ENCODE measurements at regions not wholly inside any gene's neighbourhood (a gene's known extent, or its start where the extent isn't known, plus 50 kb on each side); places are given as distances from the start of the nearest gene placed in this dataset.
"Not testable (repeated sequence)": the region's sequence is repeated elsewhere in the genome, so short reads cannot be mapped to it uniquely, and the experiment has no call there.

DNA sequence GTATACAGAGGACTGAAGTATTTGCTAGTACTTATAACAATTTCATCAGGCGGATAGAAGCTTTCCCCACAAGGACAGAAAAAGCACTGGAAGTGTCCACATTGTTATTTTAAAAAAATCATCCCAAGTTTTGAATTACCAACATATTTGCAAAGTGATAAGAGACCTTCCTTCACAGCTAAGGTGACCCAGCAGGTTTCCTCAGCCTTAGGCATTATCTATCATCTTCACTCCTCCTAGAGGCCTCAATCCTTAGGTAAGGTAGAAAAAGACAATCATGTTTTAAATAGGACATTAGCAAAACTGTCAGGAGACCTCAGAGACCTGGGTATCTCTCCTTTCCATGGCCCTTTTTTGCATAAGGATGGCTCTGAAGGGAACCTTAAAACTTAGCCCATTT lies 72.5 kb upstream of the CHD6 start:
- TF ChIP-seq, protein P1, sequence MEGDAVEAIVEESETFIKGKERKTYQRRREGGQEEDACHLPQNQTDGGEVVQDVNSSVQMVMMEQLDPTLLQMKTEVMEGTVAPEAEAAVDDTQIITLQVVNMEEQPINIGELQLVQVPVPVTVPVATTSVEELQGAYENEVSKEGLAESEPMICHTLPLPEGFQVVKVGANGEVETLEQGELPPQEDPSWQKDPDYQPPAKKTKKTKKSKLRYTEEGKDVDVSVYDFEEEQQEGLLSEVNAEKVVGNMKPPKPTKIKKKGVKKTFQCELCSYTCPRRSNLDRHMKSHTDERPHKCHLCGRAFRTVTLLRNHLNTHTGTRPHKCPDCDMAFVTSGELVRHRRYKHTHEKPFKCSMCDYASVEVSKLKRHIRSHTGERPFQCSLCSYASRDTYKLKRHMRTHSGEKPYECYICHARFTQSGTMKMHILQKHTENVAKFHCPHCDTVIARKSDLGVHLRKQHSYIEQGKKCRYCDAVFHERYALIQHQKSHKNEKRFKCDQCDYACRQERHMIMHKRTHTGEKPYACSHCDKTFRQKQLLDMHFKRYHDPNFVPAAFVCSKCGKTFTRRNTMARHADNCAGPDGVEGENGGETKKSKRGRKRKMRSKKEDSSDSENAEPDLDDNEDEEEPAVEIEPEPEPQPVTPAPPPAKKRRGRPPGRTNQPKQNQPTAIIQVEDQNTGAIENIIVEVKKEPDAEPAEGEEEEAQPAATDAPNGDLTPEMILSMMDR (IDR thresholded peaks at IDR 0.05) = no peak
- TF ChIP-seq ZFX (IDR thresholded peaks at IDR 0.05; ENCODE audit: borderline replicate concordance) = no peak
- no peak overlapping the region for H3K27ac ChIP-seq

GRCh38 chr20:41686961-41687360 lies 68.8 kb upstream of the CHD6 start:
- H3K27ac ChIP-seq = no peak overlapping the region
- TF ChIP-seq ZFX (IDR thresholded peaks at IDR 0.05; ENCODE audit: borderline replicate concordance) = no peak
- TF ChIP-seq, protein P1 (IDR thresholded peaks at IDR 0.05) = no peak

GRCh38 chr20:41685145-41685544 lies 67.0 kb upstream of the CHD6 start:
- H3K27ac ChIP-seq = not testable (repeated sequence)

GRCh38 chr20:41678799-41679198 lies 60.6 kb upstream of the CHD6 start:
- TF ChIP-seq, protein P1 (IDR thresholded peaks at IDR 0.05) = no peak
- TF ChIP-seq ZFX (IDR thresholded peaks at IDR 0.05; ENCODE audit: borderline replicate concordance) = no peak
- no peak overlapping the region for H3K27ac ChIP-seq

DNA sequence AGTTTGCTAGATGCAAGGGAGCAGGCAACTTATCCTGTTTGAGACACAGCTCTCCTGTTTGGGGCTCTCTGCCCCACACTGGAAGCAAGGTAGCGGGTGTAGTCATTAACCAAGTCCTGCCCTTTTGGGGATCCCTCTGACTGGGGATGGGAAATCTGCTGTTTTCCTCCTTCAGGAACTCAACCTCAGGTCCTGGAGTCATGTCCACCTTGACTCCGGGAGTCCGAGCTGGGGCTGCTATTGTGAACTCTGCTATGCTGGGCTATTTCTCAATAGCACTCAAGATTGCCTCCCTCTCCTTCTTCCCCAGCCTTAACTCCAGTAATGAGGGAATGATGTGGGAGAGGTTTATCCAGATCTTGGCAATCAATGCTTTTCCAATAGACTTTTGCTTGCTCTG lies 54.1 kb upstream of the CHD6 start:
- no peak overlapping the region for H3K27ac ChIP-seq
- TF ChIP-seq ZFX (IDR thresholded peaks at IDR 0.05; ENCODE audit: borderline replicate concordance) = no peak
- TF ChIP-seq, protein P1 (IDR thresholded peaks at IDR 0.05) = no peak

DNA sequence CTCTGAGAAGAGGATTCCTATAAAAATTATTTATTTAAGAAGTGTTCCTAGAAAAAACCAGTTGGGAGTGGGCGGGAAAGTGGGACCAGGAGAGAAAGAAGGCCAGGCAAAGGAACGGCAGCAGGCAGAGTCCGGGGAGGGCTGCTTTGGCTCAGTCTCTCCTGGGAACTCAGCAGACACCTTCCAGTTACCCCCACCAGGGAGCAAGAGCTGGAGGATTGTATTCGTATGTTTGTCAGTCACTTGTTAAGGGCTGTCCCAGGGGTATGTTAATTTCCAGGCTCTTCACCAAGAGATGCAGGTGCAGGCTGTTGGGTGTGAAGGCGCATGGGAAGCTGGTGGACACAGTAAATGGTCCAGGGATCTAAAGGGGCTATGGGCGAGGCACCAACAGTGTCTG lies 53.0 kb upstream of the CHD6 start:
- no peak overlapping the region for H3K27ac ChIP-seq
- no peak for TF ChIP-seq ZFX (IDR thresholded peaks at IDR 0.05; ENCODE audit: borderline replicate concordance)
- TF ChIP-seq, protein P1 (IDR thresholded peaks at IDR 0.05) = no peak

DNA sequence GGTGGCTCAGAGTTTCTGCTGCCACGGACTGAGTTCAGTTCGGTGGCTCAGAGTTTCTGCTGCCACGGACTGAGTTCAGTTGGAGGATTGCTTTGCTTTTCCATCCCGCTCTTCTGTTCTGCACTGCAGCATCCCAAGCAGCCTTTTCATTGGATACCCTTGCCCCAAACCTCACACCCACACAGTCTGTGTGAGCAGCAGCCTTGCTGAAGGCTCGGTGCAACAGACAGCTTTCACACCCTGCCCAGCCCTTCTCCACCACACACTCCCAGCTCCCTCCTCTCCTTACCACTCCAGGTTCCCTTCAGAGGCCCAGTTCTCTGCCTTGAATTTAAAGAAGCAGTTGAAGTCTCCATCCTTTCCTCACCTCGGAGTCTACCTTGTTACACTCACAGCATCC lies 52.5 kb upstream of the CHD6 start:
- no peak for TF ChIP-seq ZFX (IDR thresholded peaks at IDR 0.05; ENCODE audit: borderline replicate concordance)
- TF ChIP-seq, protein P1 (IDR thresholded peaks at IDR 0.05) = no peak
- no peak overlapping the region for H3K27ac ChIP-seq

- no peak overlapping the region for H3K27ac ChIP-seq
- TF ChIP-seq ZFX (IDR thresholded peaks at IDR 0.05; ENCODE audit: borderline replicate concordance) = no peak
- TF ChIP-seq, protein P1 (IDR thresholded peaks at IDR 0.05) = no peak
These were observed 51.6 kb upstream of the CHD6 start for GRCh38 chr20:41669708-41670263.

Data from 22Rv1 (cell line).